22Rv1 (cell line): ENCODE measurements at regions not wholly inside any gene's neighbourhood (a gene's known extent, or its start where the extent isn't known, plus 50 kb on each side); places are given as distances from the start of the nearest gene placed in this dataset.

Experiments
- H3K27ac ChIP-seq: fragments of 450-650 bp; 2 replicates; pipeline ENCODE4 v1.5.1; 2017
- ZFX ChIP-seq: fragments of 450-650 bp; IDR thresholded peaks from 2 replicates; pipeline ENCODE4 v1.6.1; 2017; ENCODE audit warnings: antibody characterized with exemption, borderline replicate concordance
- TF ChIP-seq, protein P1 (sequence below): fragments of 450-650 bp; IDR thresholded peaks from 2 replicates; pipeline ENCODE4 v1.5.1; 2017; ENCODE audit warnings: mild to moderate bottlenecking

DNA sequence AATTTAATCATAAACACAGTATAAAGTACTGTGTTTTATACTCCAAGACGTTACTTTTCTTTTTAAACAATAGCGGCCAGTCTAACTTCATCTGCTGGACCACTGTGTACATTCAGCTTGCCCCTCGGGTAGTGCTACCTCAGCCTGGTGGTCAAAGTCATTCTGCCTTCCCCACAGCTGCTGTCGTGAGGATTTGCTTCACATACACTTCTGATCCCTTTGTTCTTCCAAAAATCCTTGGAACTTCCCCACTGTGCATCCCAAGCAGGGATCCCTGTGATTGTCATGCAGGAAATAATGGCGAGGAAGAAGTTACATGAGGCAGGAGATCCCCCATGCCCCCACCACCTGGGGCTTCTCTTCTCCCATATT, 234.9 kb upstream of the STARD13 start:
- TF ChIP-seq ZFX: no peak
- TF ChIP-seq, protein P1, sequence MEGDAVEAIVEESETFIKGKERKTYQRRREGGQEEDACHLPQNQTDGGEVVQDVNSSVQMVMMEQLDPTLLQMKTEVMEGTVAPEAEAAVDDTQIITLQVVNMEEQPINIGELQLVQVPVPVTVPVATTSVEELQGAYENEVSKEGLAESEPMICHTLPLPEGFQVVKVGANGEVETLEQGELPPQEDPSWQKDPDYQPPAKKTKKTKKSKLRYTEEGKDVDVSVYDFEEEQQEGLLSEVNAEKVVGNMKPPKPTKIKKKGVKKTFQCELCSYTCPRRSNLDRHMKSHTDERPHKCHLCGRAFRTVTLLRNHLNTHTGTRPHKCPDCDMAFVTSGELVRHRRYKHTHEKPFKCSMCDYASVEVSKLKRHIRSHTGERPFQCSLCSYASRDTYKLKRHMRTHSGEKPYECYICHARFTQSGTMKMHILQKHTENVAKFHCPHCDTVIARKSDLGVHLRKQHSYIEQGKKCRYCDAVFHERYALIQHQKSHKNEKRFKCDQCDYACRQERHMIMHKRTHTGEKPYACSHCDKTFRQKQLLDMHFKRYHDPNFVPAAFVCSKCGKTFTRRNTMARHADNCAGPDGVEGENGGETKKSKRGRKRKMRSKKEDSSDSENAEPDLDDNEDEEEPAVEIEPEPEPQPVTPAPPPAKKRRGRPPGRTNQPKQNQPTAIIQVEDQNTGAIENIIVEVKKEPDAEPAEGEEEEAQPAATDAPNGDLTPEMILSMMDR: no peak
- H3K27ac ChIP-seq: no peak overlapping the region

DNA sequence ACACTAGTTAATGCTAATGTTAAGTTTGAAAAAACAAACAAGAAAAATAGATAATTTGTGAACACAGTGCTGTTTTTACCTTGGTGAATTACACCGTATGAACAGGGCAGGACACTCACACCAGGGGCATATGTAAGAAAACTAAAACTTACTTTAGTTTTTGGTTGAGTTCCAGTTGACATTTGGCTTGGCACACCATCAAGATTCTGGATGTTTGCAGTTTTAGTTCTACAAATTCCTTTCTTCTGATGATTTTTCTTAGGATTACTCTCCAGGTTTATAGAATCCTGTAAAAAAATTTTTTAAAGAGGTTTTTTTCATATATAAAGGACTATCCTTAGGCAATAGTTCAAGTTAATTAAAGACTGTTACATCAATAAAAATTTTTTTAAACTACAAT, 238.5 kb upstream of the STARD13 start:
- no peak overlapping the region for H3K27ac ChIP-seq
- TF ChIP-seq, protein P1: no peak
- no peak for TF ChIP-seq ZFX

DNA sequence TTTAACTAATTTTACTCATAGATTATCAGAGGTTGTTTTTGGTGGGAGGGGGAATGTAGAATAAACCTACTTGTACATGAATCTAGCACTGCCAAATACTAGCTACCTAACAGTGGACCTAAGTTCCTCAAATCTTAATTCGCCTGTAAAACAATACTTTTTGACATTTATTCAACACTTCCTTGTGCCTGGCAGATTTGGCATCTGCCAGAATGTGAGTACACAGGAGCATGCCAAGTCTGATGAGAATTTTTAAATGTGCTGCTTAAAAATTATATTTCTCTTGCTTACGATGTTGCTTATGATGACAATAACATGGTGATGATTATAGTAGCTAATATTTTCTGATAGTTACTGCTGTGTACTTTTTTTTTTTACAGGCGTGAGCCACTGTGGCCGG, 240.2 kb upstream of the STARD13 start:
- no peak overlapping the region for H3K27ac ChIP-seq
- TF ChIP-seq, protein P1: no peak
- TF ChIP-seq ZFX: no peak

DNA sequence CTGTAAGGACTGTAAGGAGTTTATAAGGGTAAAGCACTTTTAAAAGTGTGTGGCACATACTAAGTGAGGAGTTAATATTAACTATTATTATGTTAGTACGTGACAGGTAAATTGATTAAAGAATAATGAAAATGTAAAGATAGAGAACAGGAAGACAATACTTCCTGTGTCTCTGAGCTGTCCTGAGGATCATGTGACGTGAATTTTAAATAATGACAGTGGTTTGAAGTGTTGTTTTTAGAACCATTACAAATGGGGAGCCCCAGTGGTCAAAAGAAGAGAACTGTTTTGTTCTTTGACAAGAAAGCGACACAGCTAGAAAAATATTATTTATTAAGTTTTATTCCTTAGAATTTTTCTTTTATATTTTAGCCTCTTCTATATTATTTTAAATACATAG, 241.2 kb upstream of the STARD13 start:
- H3K27ac ChIP-seq: no peak overlapping the region
- TF ChIP-seq, protein P1: no peak
- no peak for TF ChIP-seq ZFX

DNA sequence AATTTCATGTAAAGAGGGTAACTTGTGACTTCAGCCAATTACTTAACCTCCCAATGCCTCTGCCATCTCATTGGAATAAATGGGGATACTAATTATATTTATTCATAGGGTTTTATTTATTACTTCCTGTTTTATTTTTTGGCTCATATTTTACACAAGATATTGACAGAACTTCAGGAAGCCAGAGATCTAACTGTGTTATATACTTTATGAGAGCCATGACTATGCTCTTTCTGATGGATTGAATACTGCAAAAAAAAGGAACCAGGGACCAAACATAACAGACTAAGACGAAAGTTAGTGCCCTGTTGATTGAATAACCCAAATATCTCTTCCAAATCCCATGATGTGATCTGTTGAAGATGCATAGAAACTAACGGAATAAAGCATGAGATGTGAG, 243.3 kb upstream of the STARD13 start:
- no peak overlapping the region for H3K27ac ChIP-seq
- TF ChIP-seq, protein P1: no peak
- TF ChIP-seq ZFX: no peak

DNA sequence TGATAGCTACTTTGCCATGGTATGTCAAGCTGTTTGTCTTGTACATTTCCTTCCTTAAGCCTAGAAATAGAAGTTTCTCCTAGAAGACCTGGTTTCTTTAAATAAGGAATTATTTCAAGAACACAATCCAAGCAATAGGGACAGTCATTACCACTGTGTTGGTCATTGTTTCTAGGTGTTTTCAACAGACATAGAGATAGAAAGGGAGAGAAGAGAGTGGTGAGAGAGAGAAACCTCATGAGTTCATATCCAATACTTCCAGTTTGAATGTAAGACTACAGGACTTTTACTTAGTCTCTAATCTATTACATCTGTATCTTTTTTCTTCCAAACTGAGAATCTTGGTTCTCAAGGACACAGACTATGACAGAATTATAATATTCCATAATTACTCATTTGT, 245.9 kb upstream of the STARD13 start:
- TF ChIP-seq ZFX: no peak
- TF ChIP-seq, protein P1: no peak
- H3K27ac ChIP-seq: no peak overlapping the region

DNA sequence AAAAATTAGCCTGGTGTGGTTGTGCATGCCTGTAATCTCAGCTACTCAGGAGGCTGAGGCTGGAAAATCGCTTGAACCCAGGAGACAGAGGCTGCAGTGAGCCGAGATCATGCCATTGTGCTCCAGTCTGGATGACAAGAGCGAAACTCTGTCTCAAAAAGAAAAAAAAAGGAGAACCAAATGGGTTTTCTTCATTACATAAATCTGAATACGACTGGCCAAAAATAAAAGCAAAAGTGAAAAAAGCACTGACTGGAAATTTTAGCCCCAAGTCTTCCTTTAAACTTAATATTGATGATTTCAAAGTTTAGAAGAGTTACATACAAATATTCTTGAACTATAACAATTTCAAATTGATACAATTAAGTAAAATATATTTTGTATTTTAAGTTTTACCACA, 249.5 kb upstream of the STARD13 start:
- TF ChIP-seq, protein P1: no peak
- no peak for TF ChIP-seq ZFX
- H3K27ac ChIP-seq: no peak overlapping the region
